ENCODE measurements at regions not wholly inside any gene's neighbourhood (a gene's known extent, or its start where the extent isn't known, plus 50 kb on each side); places are given as distances from the start of the nearest gene placed in this dataset.

GRCh38 chr2:81462420-81462819 lies 1157.9 kb upstream of the LRRTM1 start:
- H3K9me2 ChIP-seq (replicated peaks; ENCODE audit: insufficient read depth, low read length), result no peaks in the 10 kb centered on the region
- H3K36me3 ChIP-seq (ENCODE audit: low read length), result no peaks in the 10 kb centered on the region
- no peaks in the 10 kb centered on the region for H3K27me3 ChIP-seq (ENCODE audit: low read length)
- TF ChIP-seq, protein P1, sequence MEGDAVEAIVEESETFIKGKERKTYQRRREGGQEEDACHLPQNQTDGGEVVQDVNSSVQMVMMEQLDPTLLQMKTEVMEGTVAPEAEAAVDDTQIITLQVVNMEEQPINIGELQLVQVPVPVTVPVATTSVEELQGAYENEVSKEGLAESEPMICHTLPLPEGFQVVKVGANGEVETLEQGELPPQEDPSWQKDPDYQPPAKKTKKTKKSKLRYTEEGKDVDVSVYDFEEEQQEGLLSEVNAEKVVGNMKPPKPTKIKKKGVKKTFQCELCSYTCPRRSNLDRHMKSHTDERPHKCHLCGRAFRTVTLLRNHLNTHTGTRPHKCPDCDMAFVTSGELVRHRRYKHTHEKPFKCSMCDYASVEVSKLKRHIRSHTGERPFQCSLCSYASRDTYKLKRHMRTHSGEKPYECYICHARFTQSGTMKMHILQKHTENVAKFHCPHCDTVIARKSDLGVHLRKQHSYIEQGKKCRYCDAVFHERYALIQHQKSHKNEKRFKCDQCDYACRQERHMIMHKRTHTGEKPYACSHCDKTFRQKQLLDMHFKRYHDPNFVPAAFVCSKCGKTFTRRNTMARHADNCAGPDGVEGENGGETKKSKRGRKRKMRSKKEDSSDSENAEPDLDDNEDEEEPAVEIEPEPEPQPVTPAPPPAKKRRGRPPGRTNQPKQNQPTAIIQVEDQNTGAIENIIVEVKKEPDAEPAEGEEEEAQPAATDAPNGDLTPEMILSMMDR (IDR thresholded peaks at IDR 0.05; ENCODE audit: insufficient read depth, low read length, poor library complexity, severe bottlenecking), result no peak
- no peak for TF ChIP-seq EZH2phosphoT487 (conservative IDR thresholded peaks at IDR 0.05; ENCODE audit: low read length)
- H3F3A ChIP-seq (ENCODE audit: insufficient read depth), result no peaks in the 10 kb centered on the region
- H2AFZ ChIP-seq (ENCODE audit: low read depth, low read length, severe bottlenecking), result no peak overlapping the region
- no peak overlapping the region for H3K4me2 ChIP-seq (ENCODE audit: low read depth, low read length, poor library complexity, severe bottlenecking)
- no peak overlapping the region for H3K27ac ChIP-seq (ENCODE audit: low read depth, low read length)
- no peak overlapping the region for H3K4me3 ChIP-seq (ENCODE audit: insufficient read depth, low read length, poor library complexity, severe bottlenecking)
- H3K79me2 ChIP-seq (ENCODE audit: insufficient read depth, low read length), result no peaks in the 10 kb centered on the region
- no peak overlapping the region for H3K9ac ChIP-seq (ENCODE audit: low read length)
- no peaks in the 10 kb centered on the region for H4K20me1 ChIP-seq (ENCODE audit: low read depth, low read length)
- H3K9me3 ChIP-seq (ENCODE audit: insufficient read depth, low read length), result no peaks in the 10 kb centered on the region

- no peak overlapping the region for H3K27ac ChIP-seq (ENCODE audit: low read depth, low read length)
- H3K9ac ChIP-seq (ENCODE audit: low read length), result no peak overlapping the region
- H3K36me3 ChIP-seq (ENCODE audit: low read length), result no peaks in the 10 kb centered on the region
- no peak overlapping the region for H3K4me3 ChIP-seq (ENCODE audit: insufficient read depth, low read length, poor library complexity, severe bottlenecking)
- H3F3A ChIP-seq (ENCODE audit: insufficient read depth), result no peaks in the 10 kb centered on the region
- no peaks in the 10 kb centered on the region for H4K20me1 ChIP-seq (ENCODE audit: low read depth, low read length)
- H3K9me3 ChIP-seq (ENCODE audit: insufficient read depth, low read length), result no peaks in the 10 kb centered on the region
- H3K79me2 ChIP-seq (ENCODE audit: insufficient read depth, low read length), result no peaks in the 10 kb centered on the region
- no peaks in the 10 kb centered on the region for H3K9me2 ChIP-seq (replicated peaks; ENCODE audit: insufficient read depth, low read length)
- H2AFZ ChIP-seq (ENCODE audit: low read depth, low read length, severe bottlenecking), result no peak overlapping the region
- no peaks in the 10 kb centered on the region for H3K27me3 ChIP-seq (ENCODE audit: low read length)
- H3K4me2 ChIP-seq (ENCODE audit: low read depth, low read length, poor library complexity, severe bottlenecking), result no peak overlapping the region
- no peak for TF ChIP-seq EZH2phosphoT487 (conservative IDR thresholded peaks at IDR 0.05; ENCODE audit: low read length)
- TF ChIP-seq, protein P1 (IDR thresholded peaks at IDR 0.05; ENCODE audit: insufficient read depth, low read length, poor library complexity, severe bottlenecking), result no peak
Observed at GRCh38 chr2:81445176-81445575, 1140.6 kb upstream of the LRRTM1 start.

DNA sequence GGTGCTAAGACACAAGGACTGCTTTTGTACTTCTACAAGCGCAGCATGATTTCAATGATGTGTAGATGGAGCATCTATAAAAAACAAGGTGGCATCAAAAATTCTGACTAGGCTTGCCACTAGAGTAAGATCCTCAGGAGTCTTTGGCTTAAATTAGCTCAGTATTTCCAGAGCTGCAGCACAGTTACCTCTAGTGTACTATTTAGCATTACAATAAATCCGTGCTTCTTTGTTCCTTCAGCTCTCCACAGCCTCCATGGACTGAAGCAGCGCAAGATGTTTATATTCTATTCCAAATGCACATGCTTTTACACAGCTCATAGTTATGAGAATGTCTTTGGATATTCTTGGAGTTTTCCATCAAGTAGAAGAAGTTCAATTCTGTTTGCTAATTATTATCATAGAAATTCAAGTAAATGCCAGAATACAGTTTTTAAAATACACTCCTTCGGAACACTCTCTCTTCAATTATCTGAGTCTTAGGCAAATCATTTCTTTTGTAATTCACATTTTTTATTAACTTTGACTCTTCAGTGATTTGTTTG lies 1133.0 kb upstream of the LRRTM1 start:
- no peaks in the 10 kb centered on the region for H3K79me2 ChIP-seq (ENCODE audit: insufficient read depth, low read length)
- H3K36me3 ChIP-seq (ENCODE audit: low read length), result no peaks in the 10 kb centered on the region
- H2AFZ ChIP-seq (ENCODE audit: low read depth, low read length, severe bottlenecking), result no peak overlapping the region
- H3K9ac ChIP-seq (ENCODE audit: low read length), result no peak overlapping the region
- no peaks in the 10 kb centered on the region for H4K20me1 ChIP-seq (ENCODE audit: low read depth, low read length)
- no peaks in the 10 kb centered on the region for H3K27me3 ChIP-seq (ENCODE audit: low read length)
- no peaks in the 10 kb centered on the region for H3K9me2 ChIP-seq (replicated peaks; ENCODE audit: insufficient read depth, low read length)
- H3F3A ChIP-seq (ENCODE audit: insufficient read depth), result no peaks in the 10 kb centered on the region
- H3K4me2 ChIP-seq (ENCODE audit: low read depth, low read length, poor library complexity, severe bottlenecking), result no peak overlapping the region
- H3K27ac ChIP-seq (ENCODE audit: low read depth, low read length), result no peak overlapping the region
- TF ChIP-seq, protein P1 (IDR thresholded peaks at IDR 0.05; ENCODE audit: insufficient read depth, low read length, poor library complexity, severe bottlenecking), result no peak
- no peak for TF ChIP-seq EZH2phosphoT487 (conservative IDR thresholded peaks at IDR 0.05; ENCODE audit: low read length)
- H3K4me3 ChIP-seq (ENCODE audit: insufficient read depth, low read length, poor library complexity, severe bottlenecking), result no peak overlapping the region
- no peaks in the 10 kb centered on the region for H3K9me3 ChIP-seq (ENCODE audit: insufficient read depth, low read length)

Measured in SU-DHL-6 (cell line).